AG04449 (cell line): ENCODE measurements at regions not wholly inside any gene's neighbourhood (a gene's known extent, or its start where the extent isn't known, plus 50 kb on each side); places are given as distances from the start of the nearest gene placed in this dataset.

Source experiments
- CTCF ChIA-PET: fragments of 350-600 bp; formaldehyde crosslinking; extraction: SDS; loops from one replicate; lab custom pipeline; 2021; ENCODE audit warnings: antibody characterized with exemption; lab: Yijun Ruan, JAX
- POLR2A ChIA-PET: fragments of 400-600, 350-600 bp; formaldehyde crosslinking; extraction: SDS; loops from one replicate; lab custom pipeline; 2020; ENCODE audit warnings: antibody characterized with exemption, inconsistent platforms; lab: Yijun Ruan, JAX
- DNase-seq: peaks from one replicate; pipeline ENCODE4 v3.0.0-alpha.2; 2010; ENCODE audit warnings: low read depth, low spot score
- H3K4me3 ChIP-seq: 2 replicates; pipeline ENCODE4 v1.5.1; 2011; ENCODE audit warnings: low read depth, mild to moderate bottlenecking, control low read depth, low read length
- CTCF ChIP-seq: IDR thresholded peaks from one replicate; pipeline ENCODE4 v1.5.1; 2011; ENCODE audit warnings: mild to moderate bottlenecking, moderate library complexity, low read length, control low read depth, inconsistent platforms; ENCODE audit not compliant: insufficient read depth; ENCODE audit errors: missing control alignments

GRCh38 chr18:78303519-78304191 is 676.0 kb upstream of the SALL3 start:
- DNase-seq, result no peak
- ChIA-PET POLR2A (no interaction called here), CTCF (no interaction called here)
- TF ChIP-seq CTCF, result no peak
- no peak overlapping the region for H3K4me3 ChIP-seq

- no peak for TF ChIP-seq CTCF
- CTCF ChIA-PET, result no interaction called here
- no peak overlapping the region for H3K4me3 ChIP-seq
- POLR2A ChIA-PET, result no interaction called here
- no peak for DNase-seq
Measured at GRCh38 chr18:78304192-78305164, 675.1 kb upstream of the SALL3 start.

- TF ChIP-seq CTCF, result no peak
- CTCF ChIA-PET, result no interaction called here
- POLR2A ChIA-PET, result no interaction called here
- no peak overlapping the region for H3K4me3 ChIP-seq
- no peak for DNase-seq
Measured at GRCh38 chr18:78305789-78306188, 673.8 kb upstream of the SALL3 start.

- CTCF ChIA-PET, result no interaction called here
- POLR2A ChIA-PET, result no interaction called here
- TF ChIP-seq CTCF, result no peak
- no peak overlapping the region for H3K4me3 ChIP-seq
- no peak for DNase-seq
Measured at GRCh38 chr18:78309307-78309706, 670.3 kb upstream of the SALL3 start.

GRCh38 chr18:78309924-78310323 is 669.7 kb upstream of the SALL3 start:
- CTCF ChIA-PET, result no interaction called here
- TF ChIP-seq CTCF, result no peak

GRCh38 chr18:78319264-78319663 is 660.4 kb upstream of the SALL3 start:
- DNase-seq, result no peak
- no peak overlapping the region for H3K4me3 ChIP-seq
- TF ChIP-seq CTCF, result no peak
- ChIA-PET CTCF (no interaction called here), POLR2A (no interaction called here)

More at GRCh38 chr18:78309924-78310323, 669.7 kb upstream of the SALL3 start:
- DNase-seq, result no peak
- H3K4me3 ChIP-seq, result no peak overlapping the region
- POLR2A ChIA-PET, result no interaction called here
